ENCODE measurements at regions not wholly inside any gene's neighbourhood (a gene's known extent, or its start where the extent isn't known, plus 50 kb on each side); places are given as distances from the start of the nearest gene placed in this dataset.
A peak's percentile ranks its signal among the peaks of the same experiment; 100 is the strongest.

DNA sequence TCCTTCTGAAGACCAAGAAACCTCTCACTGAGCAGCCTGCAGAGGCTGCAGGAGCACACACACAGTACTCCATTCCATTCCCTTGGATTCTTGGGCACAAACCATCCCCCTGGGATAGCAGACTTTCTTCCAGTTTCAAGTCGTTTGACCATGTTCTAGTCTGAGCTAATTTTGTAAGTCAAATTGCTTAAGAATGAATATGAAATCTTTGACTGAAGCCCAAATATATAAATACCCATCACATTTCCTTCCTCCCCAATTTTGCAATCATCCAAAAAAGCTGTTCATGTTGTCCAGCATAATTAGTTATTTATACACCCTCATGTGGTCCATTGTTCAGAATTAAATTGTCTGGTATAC is 231.2 kb upstream of the TPRG1 start:
- DNase-seq (ENCODE audit: low read depth) = no peak

DNA sequence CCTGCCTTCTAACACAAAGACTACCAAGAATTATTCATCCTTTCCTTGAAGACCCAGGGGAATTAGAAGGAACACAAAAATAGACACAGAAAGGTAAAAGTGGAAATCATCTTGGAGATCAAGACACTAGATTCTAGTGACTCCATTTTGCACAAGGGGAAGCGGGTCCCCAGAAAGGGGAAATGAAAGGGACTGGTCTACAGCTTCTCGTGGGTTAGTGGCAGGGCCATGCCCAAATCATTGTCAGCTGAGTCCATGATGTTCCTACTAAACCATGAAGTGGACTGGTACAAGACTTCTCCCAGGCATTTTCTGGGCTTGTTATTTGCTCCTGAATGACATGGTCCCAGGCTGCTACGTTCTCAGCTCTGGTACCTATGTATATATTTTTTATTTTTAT is 230.7 kb upstream of the TPRG1 start:
- DNase-seq (ENCODE audit: low read depth) = no peak

DNA sequence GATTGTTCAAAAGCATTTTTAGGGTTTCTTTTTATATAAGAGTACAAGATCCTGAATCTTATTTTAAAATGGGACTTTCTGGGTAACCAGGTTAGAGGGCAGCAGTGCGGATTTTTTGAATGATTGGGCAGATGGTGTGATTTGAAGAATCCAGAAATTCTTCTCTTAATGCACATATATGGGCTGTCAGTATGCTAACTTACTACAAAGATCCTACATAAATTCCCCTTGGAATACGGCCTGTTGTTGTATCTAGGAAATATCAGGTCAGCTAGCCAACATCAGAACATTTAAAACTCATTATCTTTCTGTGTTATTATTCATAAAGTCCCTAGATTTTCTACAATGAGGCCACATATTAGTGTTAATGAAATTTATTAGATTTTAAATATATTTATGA is 229.6 kb upstream of the TPRG1 start:
- DNase-seq (ENCODE audit: low read depth) = no peak

DNA sequence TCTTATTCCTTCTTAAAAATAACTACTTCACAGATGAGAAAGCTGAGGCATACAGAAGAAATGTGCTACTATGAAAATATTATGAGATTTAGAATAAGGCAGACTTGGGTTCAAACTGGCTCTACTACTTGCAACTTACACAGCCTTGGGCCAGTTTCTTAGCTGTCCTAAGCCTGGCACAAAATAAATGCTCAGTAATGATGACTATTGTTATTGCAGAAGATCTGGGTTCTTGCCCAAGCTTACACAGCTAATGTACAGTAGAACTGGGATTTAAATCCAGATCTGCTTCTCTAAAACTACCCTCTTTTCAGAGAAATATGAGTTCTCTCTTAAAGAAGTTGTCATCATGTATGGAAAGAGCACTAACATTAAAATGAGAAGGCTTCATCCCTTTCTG is 228.2 kb upstream of the TPRG1 start:
- no peak for DNase-seq (ENCODE audit: low read depth)

DNA sequence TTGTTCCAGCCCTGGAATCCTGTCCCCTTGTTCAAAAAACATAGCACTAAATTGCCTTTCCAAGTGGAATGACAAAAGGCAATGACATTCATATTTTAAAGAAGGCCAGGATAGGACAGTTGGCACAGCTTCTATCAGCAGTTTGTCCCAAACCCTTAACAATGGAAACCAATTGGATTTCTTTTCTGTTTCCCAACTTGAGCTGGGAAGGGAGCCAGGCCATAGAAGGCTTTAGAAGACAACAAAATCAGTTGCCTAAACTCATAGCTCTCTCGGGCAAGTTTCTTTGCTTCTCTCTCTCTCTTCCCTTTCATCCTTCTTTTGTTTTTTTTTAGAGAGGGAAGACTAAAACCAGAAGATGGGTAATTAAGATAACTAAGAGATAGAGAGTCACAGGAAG is 227.7 kb upstream of the TPRG1 start:
- DNase-seq (ENCODE audit: low read depth) = no peak

DNA sequence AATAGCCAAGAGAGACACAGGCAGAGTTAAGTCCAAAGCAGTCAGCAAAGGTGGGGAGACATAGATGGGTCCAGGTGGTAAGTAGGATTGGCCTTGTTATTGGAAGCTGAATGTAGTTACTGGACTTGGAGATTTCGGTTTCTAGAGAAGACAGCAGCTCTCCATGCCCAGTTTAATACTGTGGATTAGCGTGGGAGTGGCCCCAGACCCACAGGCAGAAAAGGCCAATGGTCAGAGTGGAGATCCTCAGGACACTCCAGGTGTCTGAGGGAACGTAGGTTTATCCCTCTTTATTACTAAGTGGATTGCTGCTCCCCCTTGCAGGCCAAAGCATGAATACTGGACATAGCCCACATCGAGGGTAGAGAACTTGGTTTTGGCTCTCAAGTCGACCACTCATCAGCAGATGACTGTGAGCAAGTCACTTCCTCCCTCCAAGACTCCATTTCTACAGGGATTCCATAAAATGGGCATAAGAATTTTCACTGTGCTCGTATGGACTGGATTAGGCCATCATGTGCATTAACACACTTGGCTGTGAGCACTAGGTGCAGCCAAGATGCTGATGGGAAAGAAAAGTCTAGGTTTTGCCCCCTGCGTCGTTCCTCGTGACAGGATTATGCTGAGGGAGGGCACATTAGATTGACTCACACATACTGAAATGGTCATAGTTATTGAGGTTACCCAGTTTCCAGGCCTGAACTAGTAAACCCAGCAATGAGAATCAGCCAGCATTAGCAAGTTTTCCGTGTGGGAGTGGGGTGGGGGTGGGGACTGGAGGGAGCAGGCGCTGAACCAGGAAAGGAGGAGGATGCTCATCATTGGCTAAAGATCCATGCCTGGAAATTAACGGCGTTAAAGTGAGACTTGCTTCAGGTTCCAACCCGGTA is 225.2 kb upstream of the TPRG1 start:
- DNase-seq (ENCODE audit: low read depth) = no peak

DNA sequence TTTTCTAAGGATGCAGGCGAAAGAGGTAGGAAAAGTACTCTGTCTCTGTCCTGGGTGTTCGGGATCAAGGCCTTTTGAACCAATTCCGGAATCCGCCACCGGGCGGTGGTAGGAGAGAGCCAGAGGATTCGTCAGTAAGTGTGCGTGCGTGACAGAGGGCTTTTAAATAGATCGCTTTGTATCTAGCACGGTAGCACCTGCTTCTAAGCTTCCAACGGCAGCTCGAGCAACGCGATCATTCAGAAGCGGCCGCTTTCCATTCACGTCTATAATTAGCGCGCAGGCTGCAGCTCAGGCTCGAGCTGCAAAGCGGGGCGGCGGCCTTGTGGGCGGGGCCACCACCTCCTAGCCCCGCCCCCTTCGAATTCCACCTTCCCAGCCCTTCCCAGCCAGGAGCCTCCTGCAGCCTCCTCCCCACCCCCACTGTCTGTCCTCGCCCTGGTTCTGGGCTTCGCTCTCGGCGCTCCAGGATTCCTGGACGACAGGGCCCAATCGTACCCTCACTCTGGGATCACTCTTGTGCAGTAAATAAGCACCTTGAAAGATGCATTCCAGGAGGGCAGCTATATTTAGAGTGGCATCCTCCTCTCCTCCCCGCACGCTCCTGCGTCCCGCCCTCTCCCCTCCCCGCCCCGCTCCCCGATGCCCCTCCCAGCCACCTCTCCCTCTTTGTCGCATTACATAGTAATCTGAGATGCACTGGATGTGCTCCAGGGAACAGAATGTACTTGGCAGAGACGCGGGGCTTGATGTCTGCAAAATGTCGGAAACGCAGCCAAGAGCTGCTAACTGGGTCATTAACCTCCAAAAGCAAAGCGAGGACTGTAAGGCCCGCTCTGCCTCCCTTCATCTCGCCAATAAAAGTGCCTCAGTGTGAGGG is 224.1 kb upstream of the TPRG1 start:
- no peak for DNase-seq (ENCODE audit: low read depth)

DNA sequence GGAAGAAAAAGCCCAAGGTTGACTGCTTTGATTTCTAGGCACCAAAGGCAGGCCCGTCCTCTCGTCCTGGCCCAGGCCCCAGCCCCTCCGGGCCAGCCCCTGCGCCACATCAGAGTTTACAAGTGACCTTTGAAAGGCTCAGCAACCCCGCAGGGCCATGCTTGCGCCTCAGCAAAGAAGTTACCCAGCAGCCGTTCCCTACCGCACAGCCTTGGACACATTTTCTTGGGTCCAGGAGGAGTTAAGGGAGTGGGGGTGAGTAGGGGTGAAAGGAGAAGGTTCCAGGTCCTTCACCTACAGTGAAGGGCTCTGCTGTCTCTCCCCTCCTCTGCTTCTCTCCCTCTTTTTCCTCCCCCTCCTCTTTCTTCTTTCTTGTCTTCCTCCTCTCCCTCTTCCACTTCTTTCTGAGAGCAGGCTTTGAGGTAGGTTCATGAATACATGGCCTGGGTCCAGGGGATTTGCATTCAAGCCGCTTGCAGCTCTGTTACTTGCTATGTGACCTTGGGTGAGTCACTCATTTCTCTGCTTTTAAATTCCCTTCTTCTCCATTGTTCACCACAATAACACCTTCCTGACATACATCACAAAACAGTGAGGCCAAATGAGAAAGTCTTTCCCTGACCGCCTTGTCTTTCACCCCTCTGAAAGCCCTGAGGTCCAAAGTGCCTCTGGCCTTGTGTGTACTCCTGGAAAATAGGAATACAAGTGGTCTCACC is 223.3 kb upstream of the TPRG1 start:
- no peak for DNase-seq (ENCODE audit: low read depth)

DNA sequence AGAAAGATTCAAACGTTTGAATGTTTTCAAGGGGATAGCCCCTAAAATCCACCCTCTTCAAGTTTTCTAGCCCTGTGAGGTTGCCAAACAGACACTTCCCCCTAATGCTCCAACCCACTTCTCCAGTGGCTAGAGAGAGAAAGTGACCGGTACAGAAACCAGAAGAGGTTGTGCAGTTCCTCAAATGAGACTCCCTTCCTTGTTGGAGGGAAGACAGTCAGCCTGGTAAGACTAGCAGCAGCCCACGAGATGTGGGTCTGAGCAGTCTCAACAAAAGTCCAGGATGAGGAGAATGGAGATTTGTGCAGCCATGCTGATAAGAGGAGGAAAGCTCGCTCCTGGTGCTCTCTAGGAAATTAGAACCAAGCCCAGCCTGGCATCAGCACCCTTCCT is 222.8 kb upstream of the TPRG1 start:
- no peak for DNase-seq (ENCODE audit: low read depth)

DNA sequence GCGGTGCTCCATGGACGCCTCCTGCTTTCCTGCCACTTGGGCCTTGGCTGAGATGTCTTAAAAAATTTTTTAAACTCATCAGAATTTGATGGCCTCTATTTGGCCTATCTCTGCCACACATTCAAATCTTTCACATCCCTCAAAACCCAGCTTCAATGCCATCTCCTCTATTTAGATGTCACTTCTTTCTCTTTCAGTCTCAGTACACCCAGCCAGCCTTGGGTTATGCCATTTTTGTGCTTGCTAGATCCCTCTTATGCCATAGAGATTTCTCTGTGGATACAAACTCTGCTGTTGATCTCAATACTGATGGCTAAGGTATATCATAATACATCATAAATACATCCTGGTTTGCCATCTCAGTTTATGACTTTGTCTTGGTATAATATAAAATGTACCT is 222.3 kb upstream of the TPRG1 start:
- no peak for DNase-seq (ENCODE audit: low read depth)

DNA sequence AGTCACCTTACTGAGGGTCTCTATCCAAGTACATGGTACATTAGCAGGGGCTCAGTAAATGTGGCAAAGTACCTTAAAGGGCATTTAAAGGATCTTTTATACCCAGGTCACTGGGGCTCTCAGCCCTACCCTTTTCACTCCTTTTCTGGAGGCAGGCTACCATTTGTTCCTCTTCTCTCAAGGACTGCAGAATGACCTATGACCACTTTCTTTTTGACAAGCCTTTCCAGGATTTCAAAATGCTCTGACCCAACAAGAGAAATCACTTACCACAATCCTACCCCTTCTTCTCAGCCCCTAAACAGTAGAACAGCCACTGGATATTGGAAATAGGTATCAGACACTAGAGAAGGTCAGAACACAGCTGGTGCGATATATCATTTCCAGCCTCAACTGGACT is 221.8 kb upstream of the TPRG1 start:
- no peak for DNase-seq (ENCODE audit: low read depth)

DNA sequence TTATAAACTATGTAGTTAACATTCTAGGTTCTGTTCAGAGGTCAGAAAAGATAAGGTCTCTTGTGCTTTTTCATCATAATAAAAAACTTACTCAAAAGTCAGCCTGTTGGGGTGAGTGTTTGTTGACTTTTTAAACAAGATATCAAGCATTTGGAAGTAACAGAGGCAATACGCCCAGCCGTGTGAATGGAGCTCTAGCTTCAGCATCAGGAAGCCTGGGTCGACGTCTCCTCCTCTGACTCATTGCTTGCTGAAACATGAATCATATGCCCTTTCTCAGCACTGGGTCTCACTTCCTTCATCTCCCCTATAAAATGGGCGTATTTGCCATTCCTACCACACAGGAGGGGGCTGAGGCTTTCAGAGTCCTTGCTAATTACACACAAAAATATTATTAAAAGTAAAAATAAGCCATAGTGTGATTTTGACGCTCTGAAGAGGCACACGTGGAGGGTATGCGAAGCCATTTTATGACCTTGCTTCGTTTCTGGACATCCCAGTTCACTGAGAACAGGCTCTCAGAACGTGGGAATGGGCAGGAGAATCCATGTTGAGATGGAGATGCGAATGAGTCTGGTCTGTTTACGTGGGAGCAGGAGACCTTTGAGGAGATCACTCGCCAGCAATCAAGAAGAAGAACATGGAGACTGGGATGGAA is 220.8 kb upstream of the TPRG1 start:
- no peak for DNase-seq (ENCODE audit: low read depth)

DNA sequence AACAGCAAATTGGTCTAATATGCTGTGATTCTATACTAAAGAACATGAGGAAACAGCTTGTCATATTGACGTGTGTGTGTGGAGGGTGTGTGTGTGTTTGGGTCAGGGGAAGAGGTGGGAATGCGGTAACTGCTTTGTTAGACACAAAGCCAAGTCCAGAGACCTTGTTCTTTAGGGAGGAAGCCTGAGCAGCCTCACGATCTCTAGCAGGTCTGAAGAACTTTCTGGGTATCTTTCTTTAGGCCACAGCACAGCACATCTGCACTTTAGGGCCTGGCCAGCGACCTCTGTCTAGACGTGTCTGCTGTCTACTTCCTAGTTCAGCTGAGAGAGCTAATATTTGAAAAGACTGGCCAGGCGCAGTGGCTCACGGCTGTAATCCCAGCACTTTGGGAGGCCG is 220.0 kb upstream of the TPRG1 start:
- DNase-seq (ENCODE audit: low read depth) = no peak

DNA sequence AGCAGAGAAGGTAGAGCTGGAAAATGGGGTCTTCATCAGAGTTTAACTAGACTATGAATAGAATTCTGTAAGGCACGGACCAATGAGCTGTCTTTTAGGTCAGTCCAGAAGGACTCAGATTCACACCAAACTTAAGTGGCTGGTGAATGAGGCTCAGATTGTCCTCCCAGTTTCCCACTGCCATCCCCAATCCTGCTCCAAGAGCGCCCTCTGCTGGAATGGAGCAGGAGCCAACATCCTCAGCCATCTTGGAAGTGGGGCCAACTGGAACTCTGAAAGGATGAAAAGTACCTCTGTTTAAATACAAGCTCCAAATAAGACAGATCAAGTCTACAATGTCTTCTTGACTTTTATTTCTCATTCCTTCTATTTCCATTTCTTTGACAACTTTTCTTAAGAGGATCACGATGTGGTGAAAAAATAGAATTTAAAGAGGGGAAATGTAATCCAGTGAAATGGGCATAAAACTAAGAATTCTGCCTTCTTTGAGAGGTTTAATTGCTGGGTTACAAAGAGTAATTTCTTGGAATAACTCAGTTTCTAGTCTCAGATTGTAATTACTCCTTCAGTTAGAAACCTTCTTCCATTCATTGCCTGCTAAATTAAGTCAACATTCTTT is 217.1 kb upstream of the TPRG1 start:
- DNase-seq (ENCODE audit: low read depth) = peak; percentile 47

DNA sequence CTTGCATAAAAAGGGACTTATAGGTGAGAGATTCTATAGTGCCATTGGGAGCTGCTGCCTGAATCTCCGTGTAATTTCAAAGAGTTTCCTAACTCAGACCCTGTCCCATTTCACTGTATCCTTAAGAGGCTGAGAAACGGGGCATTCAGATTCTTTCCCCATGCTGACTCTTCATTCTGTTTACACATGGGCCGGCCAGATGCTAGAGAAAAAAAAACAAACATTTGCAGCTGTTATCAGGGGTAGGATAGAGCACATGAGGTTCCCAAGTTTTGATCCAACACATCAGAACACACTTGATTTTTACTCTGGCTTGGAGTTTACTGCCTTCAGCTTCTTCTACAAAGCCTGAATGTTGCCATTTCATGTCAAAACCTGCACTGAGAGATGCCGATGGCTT is 215.9 kb upstream of the TPRG1 start:
- DNase-seq (ENCODE audit: low read depth) = no peak

DNA sequence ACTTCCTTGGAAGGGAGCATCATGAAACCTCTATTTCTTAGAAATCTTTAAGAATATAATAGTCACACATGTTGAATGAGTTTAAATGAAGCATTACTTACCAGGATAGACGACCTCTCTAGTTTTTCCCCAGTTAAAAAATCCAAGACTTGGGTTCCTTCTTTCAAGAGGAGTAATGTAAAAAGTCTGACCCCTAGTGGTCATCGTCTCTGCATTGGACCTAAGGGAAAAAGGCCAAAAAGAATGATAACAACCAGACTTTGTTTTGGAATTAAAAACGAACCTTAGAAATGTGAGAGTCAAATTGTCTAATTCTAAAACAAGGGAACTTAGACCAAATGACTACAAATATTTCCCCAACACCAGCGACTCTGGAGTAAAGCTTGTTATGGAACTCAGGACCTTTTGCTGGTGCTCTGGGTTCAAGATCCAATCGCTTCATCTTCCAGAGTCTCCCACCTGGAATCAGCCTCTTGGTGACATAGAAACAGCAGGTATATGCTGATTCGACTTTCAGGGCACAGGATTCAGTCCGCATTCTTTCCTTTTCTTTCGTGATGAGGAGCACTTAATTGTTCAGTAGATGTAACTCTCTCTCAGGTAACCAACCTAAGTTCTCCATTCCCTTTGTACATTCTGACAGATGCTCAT is 214.8 kb upstream of the TPRG1 start:
- no peak for DNase-seq (ENCODE audit: low read depth)

DNA sequence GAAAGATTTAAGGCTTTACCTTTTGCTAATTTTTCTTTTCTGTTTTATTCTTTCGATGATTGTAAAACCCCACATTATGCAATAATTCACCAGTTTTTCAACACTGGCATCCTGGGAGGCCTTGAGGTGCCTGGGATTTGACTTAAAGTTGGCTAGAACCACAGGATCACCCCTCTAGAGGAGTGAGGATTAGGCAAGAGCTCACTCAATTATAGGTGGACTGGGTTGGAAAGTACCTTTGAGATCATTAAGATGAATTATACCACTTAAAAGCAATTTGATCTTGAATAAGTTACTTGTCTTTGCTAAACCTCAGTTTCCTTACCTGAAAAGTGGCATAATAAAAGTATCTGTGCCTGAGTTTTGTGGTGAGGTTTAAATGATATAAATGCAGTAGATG is 212.8 kb upstream of the TPRG1 start:
- DNase-seq (ENCODE audit: low read depth) = no peak

DNA sequence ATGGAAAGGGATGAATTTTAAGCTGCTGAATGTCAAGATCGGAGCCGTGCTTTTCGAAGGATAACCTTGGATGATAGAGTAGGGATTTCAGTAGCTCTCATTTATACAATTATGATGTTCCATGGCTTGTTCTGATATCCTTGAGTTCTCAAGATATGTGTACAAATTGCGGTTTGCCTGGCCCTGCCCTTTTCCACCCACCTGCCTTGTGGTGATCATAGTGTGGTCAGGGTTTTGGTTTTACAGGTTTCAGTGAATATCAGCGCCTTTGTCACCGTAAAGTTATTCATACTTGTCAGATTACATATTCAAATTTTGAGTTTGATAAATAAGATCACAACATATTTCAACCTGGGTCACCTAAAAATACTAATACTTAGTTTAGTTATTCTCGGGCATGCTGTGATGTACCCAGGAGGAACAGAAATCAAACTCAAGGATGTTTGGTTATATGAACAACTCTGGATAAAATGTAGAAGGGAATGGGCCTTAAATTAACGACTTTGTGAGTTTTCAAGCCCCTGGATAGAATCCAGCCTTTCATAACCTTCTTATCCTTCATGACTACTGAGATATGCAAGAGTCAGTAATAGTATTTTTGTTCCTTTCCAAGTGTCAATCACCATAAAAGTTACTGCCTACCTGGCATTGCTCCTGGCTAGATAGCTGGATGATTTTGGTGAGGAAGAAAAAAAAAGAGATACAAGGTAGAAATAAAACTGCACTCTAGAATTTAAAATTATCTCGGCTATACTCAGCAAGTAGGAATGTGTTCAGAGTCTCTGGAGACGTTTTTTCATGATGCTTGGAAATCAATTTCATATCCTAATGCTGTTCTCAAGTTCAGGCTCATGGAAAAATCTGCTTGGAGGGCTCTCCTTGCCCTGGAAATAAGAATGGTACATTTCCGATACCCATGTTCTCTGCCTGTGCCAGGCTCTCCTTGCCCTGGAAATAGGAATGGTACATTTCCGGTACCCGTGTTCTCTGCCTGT is 209.2 kb upstream of the TPRG1 start:
- DNase-seq (ENCODE audit: low read depth) = no peak

DNA sequence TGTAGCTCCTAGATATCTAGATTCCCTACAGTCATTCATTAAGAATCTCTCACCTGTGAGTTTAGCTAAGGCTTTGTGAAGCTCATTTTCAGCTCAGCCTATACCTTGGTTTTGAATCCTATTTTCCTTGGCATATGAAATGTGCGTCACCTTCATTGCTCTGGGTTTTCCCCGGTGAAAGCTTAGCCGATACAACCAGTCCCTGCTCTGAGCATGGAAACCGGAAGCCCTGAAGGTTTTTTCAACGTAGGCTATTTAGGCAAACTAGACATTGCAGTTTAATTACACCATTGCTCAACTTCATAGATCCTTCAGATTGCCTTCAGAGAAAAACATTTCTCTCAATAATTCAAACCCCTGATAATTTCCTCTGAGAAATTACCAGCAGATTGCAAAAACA is 206.8 kb upstream of the TPRG1 start:
- DNase-seq (ENCODE audit: low read depth) = no peak

DNA sequence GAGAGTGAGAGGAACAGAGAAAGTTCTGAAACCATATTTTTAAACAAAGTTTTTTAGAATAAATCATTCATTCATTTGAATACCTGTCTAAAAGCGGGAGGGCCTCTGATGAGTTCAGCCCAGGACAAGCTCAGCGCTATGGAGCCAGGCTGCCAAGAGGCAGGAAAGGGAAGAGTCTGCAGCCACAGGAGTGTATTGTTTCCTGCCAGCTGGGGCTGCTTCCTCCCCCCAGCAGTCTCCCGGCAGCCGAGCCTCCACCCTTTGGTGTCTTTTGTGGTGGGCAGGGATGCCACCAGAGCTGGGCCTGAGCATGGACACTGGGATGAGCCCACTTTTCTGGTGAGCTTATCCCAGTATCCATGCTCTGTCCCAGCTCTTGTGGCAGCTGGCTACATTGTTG is 199.5 kb upstream of the TPRG1 start:
- DNase-seq (ENCODE audit: low read depth) = no peak
